ENCODE measurements at regions not wholly inside any gene's neighbourhood (a gene's known extent, or its start where the extent isn't known, plus 50 kb on each side); places are given as distances from the start of the nearest gene placed in this dataset.

GRCh38 chr3:43790476-43790875, 99.7 kb downstream of the ABHD5 start:
- Histone ChIP-seq H3F3A (replicated peaks; ENCODE audit: insufficient read depth) (no peaks in the 10 kb centered on the region), H3K27me3 (ENCODE audit: insufficient read depth) (no peaks in the 10 kb centered on the region; the same call in 1 of the 2 replicates), H3K9me2 (no peaks in the 10 kb centered on the region), H3K4me3 (ENCODE audit: low read depth in 2 of 2, low read length in 1 of 2) (no peak overlapping the region), H3K9me3 (no peaks in the 10 kb centered on the region), H3K4me1 (ENCODE audit: control insufficient read depth in 1 of 2, insufficient read depth in 2 of 2, low read depth in 1 of 2, low read length in 1 of 2) (peaks cover 0 to 24% of the 10 kb centered on the region in 2 experiments; a peak in 1 of 4 replicates), H3K9ac (no peak overlapping the region), H3K79me2 (ENCODE audit: insufficient read depth) (no peaks in the 10 kb centered on the region), H3K36me3 (replicated peaks in 1 of 2; ENCODE audit: control insufficient read depth in 1 of 2, insufficient read depth in 2 of 2, low read length in 1 of 2) (no peaks in the 10 kb centered on the region), H3K4me2 (no peak overlapping the region), H4K20me1 (ENCODE audit: insufficient read depth) (no peaks in the 10 kb centered on the region), H2AFZ (ENCODE audit: low read depth) (no peak overlapping the region), H3K27ac (ENCODE audit: low read depth in 2 of 2, low read length in 1 of 2) (no peak overlapping the region)
- ChIA-PET POLR2A (no interaction called here), CTCF (no interaction called here)
- DNase-seq = no peak
- WGBS (ENCODE audit: low lambda C conversion rate) = 66% methylated on average over 6 of the region's 6 CpGs
- TF ChIP-seq IRF3 (IDR thresholded peaks at IDR 0.05; ENCODE audit: low read depth, low read length) (no peak), GATA2 (CRISPR knock-in tag; IDR thresholded peaks at IDR 0.05) (no peak), FOXJ3 (CRISPR knock-in tag; IDR thresholded peaks at IDR 0.05) (no peak), RCOR1 (IDR thresholded peaks at IDR 0.05; ENCODE audit: low read length) (no peak), RFX5 (IDR thresholded peaks at IDR 0.05; ENCODE audit: low read length) (no peak), CTCF (IDR thresholded peaks at IDR 0.05) (no peak), EZH2phosphoT487 (IDR thresholded peaks at IDR 0.05; ENCODE audit: borderline replicate concordance, low read depth) (no peak), FOXM1 (IDR thresholded peaks at IDR 0.05; ENCODE audit: low read depth) (no peak), FOSL2 (IDR thresholded peaks at IDR 0.05; ENCODE audit: borderline replicate concordance, low read depth) (no peak), SMC3 (IDR thresholded peaks at IDR 0.05; ENCODE audit: low read depth, low read length) (no peak)

GRCh38 chr3:43791246-43791645, 100.5 kb downstream of the ABHD5 start:
- Histone ChIP-seq H3K4me1 (ENCODE audit: control insufficient read depth in 1 of 2, insufficient read depth in 2 of 2, low read depth in 1 of 2, low read length in 1 of 2) (peaks cover 0 to 16% of the 10 kb centered on the region in 2 experiments; a peak in 1 of 4 replicates), H3K4me3 (ENCODE audit: low read depth in 2 of 2, low read length in 1 of 2) (no peak overlapping the region), H3F3A (replicated peaks; ENCODE audit: insufficient read depth) (no peaks in the 10 kb centered on the region), H3K9ac (no peak overlapping the region), H2AFZ (ENCODE audit: low read depth) (no peak overlapping the region), H3K4me2 (no peak overlapping the region), H3K27me3 (ENCODE audit: insufficient read depth) (no peaks in the 10 kb centered on the region; the same call in 1 of the 2 replicates), H3K9me2 (no peaks in the 10 kb centered on the region), H3K79me2 (ENCODE audit: insufficient read depth) (no peaks in the 10 kb centered on the region), H3K27ac (ENCODE audit: low read depth in 2 of 2, low read length in 1 of 2) (no peak overlapping the region), H4K20me1 (ENCODE audit: insufficient read depth) (no peaks in the 10 kb centered on the region), H3K36me3 (replicated peaks in 1 of 2; ENCODE audit: control insufficient read depth in 1 of 2, insufficient read depth in 2 of 2, low read length in 1 of 2) (no peaks in the 10 kb centered on the region), H3K9me3 (no peaks in the 10 kb centered on the region)
- no peak for DNase-seq
- CTCF ChIA-PET = no interaction called here
- POLR2A ChIA-PET = no interaction called here
- no peak for TF ChIP-seq EP300 (IDR thresholded peaks at IDR 0.05; ENCODE audit: borderline replicate concordance in 1 of 2, low read depth in 1 of 2, low read length in 1 of 2)
- TF ChIP-seq REST (IDR thresholded peaks at IDR 0.05; ENCODE audit: low read depth, low read length) = no peak
- TF ChIP-seq FOXJ3 (CRISPR knock-in tag; IDR thresholded peaks at IDR 0.05) = no peak
- TF ChIP-seq CHD2 (IDR thresholded peaks at IDR 0.05; ENCODE audit: low read length, partially characterized antibody) = no peak
- TF ChIP-seq MEF2A (IDR thresholded peaks at IDR 0.05; ENCODE audit: borderline replicate concordance, low read depth) = no peak
- no peak for TF ChIP-seq TCF12 (IDR thresholded peaks at IDR 0.05)
- no peak for TF ChIP-seq NRF1 (IDR thresholded peaks at IDR 0.05; ENCODE audit: low read depth, low read length)
- TF ChIP-seq YY1 (IDR thresholded peaks at IDR 0.05; ENCODE audit: low read depth) = no peak
- no peak for TF ChIP-seq FOSL2 (IDR thresholded peaks at IDR 0.05; ENCODE audit: borderline replicate concordance, low read depth)
- TF ChIP-seq TAF1 (IDR thresholded peaks at IDR 0.05; ENCODE audit: borderline replicate concordance, low read depth, low read length) = no peak
- no peak for TF ChIP-seq JUND (IDR thresholded peaks at IDR 0.05)
- no peak for TF ChIP-seq SIN3A (IDR thresholded peaks at IDR 0.05; ENCODE audit: borderline replicate concordance, low read depth, low read length)
- TF ChIP-seq USF1 (IDR thresholded peaks at IDR 0.05; ENCODE audit: borderline replicate concordance, low read depth) = no peak
- TF ChIP-seq PBX3 (IDR thresholded peaks at IDR 0.05) = no peak
